ENCODE measurements at regions not wholly inside any gene's neighbourhood (a gene's known extent, or its start where the extent isn't known, plus 50 kb on each side); places are given as distances from the start of the nearest gene placed in this dataset.

- Histone ChIP-seq H3K36me3 (ENCODE audit: control insufficient read depth in 5 of 5, insufficient read depth in 5 of 5, low read length in 5 of 5) (no peaks in the 10 kb centered on the region), H3K4me3 (ENCODE audit: low read depth in 1 of 5, low read length in 5 of 5) (no peak overlapping the region), H3K4me1 (ENCODE audit: control insufficient read depth in 5 of 5, insufficient read depth in 5 of 5, low read length in 5 of 5) (no peaks in the 10 kb centered on the region), H3K27me3 (ENCODE audit: control insufficient read depth in 5 of 5, insufficient read depth in 4 of 5, low read length in 5 of 5) (no peaks in the 10 kb centered on the region), H3K9ac (ENCODE audit: low read length in 5 of 5) (no peak overlapping the region), H3K9me3 (ENCODE audit: control insufficient read depth in 5 of 5, low read length in 5 of 5) (peaks cover 0 to 7% (median 7%) of the 10 kb centered on the region in 5 donors), H3K27ac (ENCODE audit: low read depth, low read length) (no peak overlapping the region)
Measured at GRCh38 chr4:36677874-36678273, 396.5 kb downstream of the DTHD1 start.

- no peaks in the 10 kb centered on the region for H3K27me3 ChIP-seq (ENCODE audit: control insufficient read depth in 5 of 5, insufficient read depth in 4 of 5, low read length in 5 of 5)
Measured at GRCh38 chr4:36687681-36688080, 406.3 kb downstream of the DTHD1 start.

DNA sequence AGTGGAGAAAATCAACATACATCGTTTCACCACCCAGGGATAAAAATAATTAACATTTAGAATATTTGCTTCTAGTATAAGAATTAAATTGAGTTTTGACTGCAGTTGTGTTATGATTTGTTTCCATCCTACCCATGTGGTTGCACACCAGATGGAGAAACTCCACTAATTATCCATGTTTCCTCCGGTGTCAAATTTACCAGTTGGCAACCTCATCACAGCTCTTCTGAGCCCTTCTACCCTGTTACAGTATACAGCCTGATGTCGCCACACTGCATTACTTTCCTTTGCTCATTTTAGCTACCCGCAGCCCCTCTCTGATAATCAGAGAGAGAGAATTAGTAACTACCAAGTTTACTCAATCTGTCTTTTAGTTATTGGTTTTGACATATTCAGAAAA is 411.2 kb downstream of the DTHD1 start:
- Histone ChIP-seq H3K4me1 (ENCODE audit: control insufficient read depth in 5 of 5, insufficient read depth in 5 of 5, low read length in 5 of 5) (no peaks in the 10 kb centered on the region), H3K36me3 (ENCODE audit: control insufficient read depth in 5 of 5, insufficient read depth in 5 of 5, low read length in 5 of 5) (no peaks in the 10 kb centered on the region), H3K4me3 (ENCODE audit: low read depth in 1 of 5, low read length in 5 of 5) (no peak overlapping the region), H3K27me3 (ENCODE audit: control insufficient read depth in 5 of 5, insufficient read depth in 4 of 5, low read length in 5 of 5) (no peaks in the 10 kb centered on the region), H3K9ac (ENCODE audit: low read length in 5 of 5) (no peak overlapping the region), H3K27ac (ENCODE audit: low read depth, low read length) (no peak overlapping the region), H3K9me3 (ENCODE audit: control insufficient read depth in 5 of 5, low read length in 5 of 5) (peaks cover 0 to 8% (median 0%) of the 10 kb centered on the region in 5 donors)

More at GRCh38 chr4:36687681-36688080, 406.3 kb downstream of the DTHD1 start:
- Histone ChIP-seq H3K27ac (ENCODE audit: low read depth, low read length) (no peak overlapping the region), H3K9ac (ENCODE audit: low read length in 5 of 5) (no peak overlapping the region), H3K4me3 (ENCODE audit: low read depth in 1 of 5, low read length in 5 of 5) (no peak overlapping the region), H3K4me1 (ENCODE audit: control insufficient read depth in 5 of 5, insufficient read depth in 5 of 5, low read length in 5 of 5) (no peaks in the 10 kb centered on the region), H3K36me3 (ENCODE audit: control insufficient read depth in 5 of 5, insufficient read depth in 5 of 5, low read length in 5 of 5) (no peaks in the 10 kb centered on the region), H3K9me3 (ENCODE audit: control insufficient read depth in 5 of 5, low read length in 5 of 5) (peaks cover 0 to 15% (median 8%) of the 10 kb centered on the region in 5 donors)

DNA sequence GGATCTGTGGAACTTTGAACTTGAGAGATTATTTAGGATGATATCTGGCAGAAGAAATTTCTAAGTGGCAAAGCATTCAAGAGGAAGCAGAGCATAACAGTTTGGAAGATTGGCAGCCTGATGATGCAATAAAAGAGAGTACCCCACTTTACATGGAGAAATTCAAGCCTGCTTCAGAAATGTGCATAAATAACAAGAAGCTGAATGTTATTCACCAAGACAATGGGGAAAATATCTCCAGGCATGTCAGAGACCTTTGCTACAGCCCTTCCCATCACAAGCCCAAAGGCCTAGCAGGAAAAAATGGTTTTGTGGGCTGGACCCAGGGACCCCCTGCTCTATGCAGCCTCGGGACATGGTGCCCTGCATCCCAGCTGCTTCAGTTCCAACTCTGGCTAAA is 420.8 kb downstream of the DTHD1 start:
- Histone ChIP-seq H3K27me3 (ENCODE audit: control insufficient read depth in 5 of 5, insufficient read depth in 4 of 5, low read length in 5 of 5) (no peaks in the 10 kb centered on the region), H3K9ac (ENCODE audit: low read length in 5 of 5) (no peak overlapping the region), H3K4me3 (ENCODE audit: low read depth in 1 of 5, low read length in 5 of 5) (no peak overlapping the region), H3K4me1 (ENCODE audit: control insufficient read depth in 5 of 5, insufficient read depth in 5 of 5, low read length in 5 of 5) (no peaks in the 10 kb centered on the region), H3K27ac (ENCODE audit: low read depth, low read length) (no peak overlapping the region), H3K9me3 (ENCODE audit: control insufficient read depth in 5 of 5, low read length in 5 of 5) (peaks cover 0 to 10% (median 4%) of the 10 kb centered on the region in 5 donors), H3K36me3 (ENCODE audit: control insufficient read depth in 5 of 5, insufficient read depth in 5 of 5, low read length in 5 of 5) (no peaks in the 10 kb centered on the region)

DNA sequence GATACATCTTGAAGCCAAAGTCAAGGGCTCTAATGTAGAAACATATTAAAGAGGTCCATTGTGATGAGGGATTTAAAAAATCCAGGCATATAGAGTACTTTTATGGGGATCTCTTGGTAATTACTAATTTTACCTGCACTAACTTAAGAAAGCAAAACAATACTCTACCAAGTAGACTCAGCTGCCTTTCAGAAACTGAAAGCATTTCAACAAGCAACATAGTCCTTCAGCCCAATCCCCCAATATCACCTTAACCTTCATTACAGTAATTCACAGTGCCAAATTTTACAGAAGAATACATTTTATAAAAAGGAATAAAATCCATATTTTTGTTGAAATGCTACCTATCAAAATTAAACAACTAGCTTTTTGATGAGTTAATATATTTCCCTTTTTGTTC is 422.9 kb downstream of the DTHD1 start:
- Histone ChIP-seq H3K9me3 (ENCODE audit: control insufficient read depth in 5 of 5, low read length in 5 of 5) (peaks cover 0 to 10% (median 4%) of the 10 kb centered on the region in 5 donors), H3K4me1 (ENCODE audit: control insufficient read depth in 5 of 5, insufficient read depth in 5 of 5, low read length in 5 of 5) (no peaks in the 10 kb centered on the region), H3K27ac (ENCODE audit: low read depth, low read length) (no peak overlapping the region), H3K9ac (ENCODE audit: low read length in 5 of 5) (no peak overlapping the region), H3K27me3 (ENCODE audit: control insufficient read depth in 5 of 5, insufficient read depth in 4 of 5, low read length in 5 of 5) (no peaks in the 10 kb centered on the region), H3K36me3 (ENCODE audit: control insufficient read depth in 5 of 5, insufficient read depth in 5 of 5, low read length in 5 of 5) (no peaks in the 10 kb centered on the region), H3K4me3 (ENCODE audit: low read depth in 1 of 5, low read length in 5 of 5) (no peak overlapping the region)

- peaks cover 0 to 2% (median 0%) of the 10 kb centered on the region in 5 donors for H3K9me3 ChIP-seq (ENCODE audit: control insufficient read depth in 5 of 5, low read length in 5 of 5)
- H3K9ac ChIP-seq (ENCODE audit: low read length in 5 of 5), result no peak overlapping the region
- H3K4me1 ChIP-seq (ENCODE audit: control insufficient read depth in 5 of 5, insufficient read depth in 5 of 5, low read length in 5 of 5), result no peaks in the 10 kb centered on the region
- no peaks in the 10 kb centered on the region for H3K27me3 ChIP-seq (ENCODE audit: control insufficient read depth in 5 of 5, insufficient read depth in 4 of 5, low read length in 5 of 5)
- no peak overlapping the region for H3K27ac ChIP-seq (ENCODE audit: low read depth, low read length)
- no peaks in the 10 kb centered on the region for H3K36me3 ChIP-seq (ENCODE audit: control insufficient read depth in 5 of 5, insufficient read depth in 5 of 5, low read length in 5 of 5)
- no peak overlapping the region for H3K4me3 ChIP-seq (ENCODE audit: low read depth in 1 of 5, low read length in 5 of 5)
Measured at GRCh38 chr4:36709991-36710390, 428.6 kb downstream of the DTHD1 start.

GRCh38 chr4:36712013-36712412 is 430.6 kb downstream of the DTHD1 start:
- Histone ChIP-seq H3K36me3 (ENCODE audit: control insufficient read depth in 5 of 5, insufficient read depth in 5 of 5, low read length in 5 of 5) (no peaks in the 10 kb centered on the region), H3K9me3 (ENCODE audit: control insufficient read depth in 5 of 5, low read length in 5 of 5) (peaks cover 0 to 2% (median 0%) of the 10 kb centered on the region in 5 donors), H3K27me3 (ENCODE audit: control insufficient read depth in 5 of 5, insufficient read depth in 4 of 5, low read length in 5 of 5) (no peaks in the 10 kb centered on the region), H3K27ac (ENCODE audit: low read depth, low read length) (no peak overlapping the region), H3K4me3 (ENCODE audit: low read depth in 1 of 5, low read length in 5 of 5) (no peak overlapping the region), H3K9ac (ENCODE audit: low read length in 5 of 5) (no peak overlapping the region), H3K4me1 (ENCODE audit: control insufficient read depth in 5 of 5, insufficient read depth in 5 of 5, low read length in 5 of 5) (no peaks in the 10 kb centered on the region)

- no peaks in the 10 kb centered on the region for H3K36me3 ChIP-seq (ENCODE audit: control insufficient read depth in 5 of 5, insufficient read depth in 5 of 5, low read length in 5 of 5)
- no peaks in the 10 kb centered on the region for H3K27me3 ChIP-seq (ENCODE audit: control insufficient read depth in 5 of 5, insufficient read depth in 4 of 5, low read length in 5 of 5)
- H3K4me1 ChIP-seq (ENCODE audit: control insufficient read depth in 5 of 5, insufficient read depth in 5 of 5, low read length in 5 of 5), result no peaks in the 10 kb centered on the region
- no peak overlapping the region for H3K9ac ChIP-seq (ENCODE audit: low read length in 5 of 5)
- H3K27ac ChIP-seq (ENCODE audit: low read depth, low read length), result no peak overlapping the region
- H3K9me3 ChIP-seq (ENCODE audit: control insufficient read depth in 5 of 5, low read length in 5 of 5), result no peaks in the 10 kb centered on the region
- H3K4me3 ChIP-seq (ENCODE audit: low read depth in 1 of 5, low read length in 5 of 5), result no peak overlapping the region
Measured at GRCh38 chr4:36716874-36717273, 435.5 kb downstream of the DTHD1 start.

DNA sequence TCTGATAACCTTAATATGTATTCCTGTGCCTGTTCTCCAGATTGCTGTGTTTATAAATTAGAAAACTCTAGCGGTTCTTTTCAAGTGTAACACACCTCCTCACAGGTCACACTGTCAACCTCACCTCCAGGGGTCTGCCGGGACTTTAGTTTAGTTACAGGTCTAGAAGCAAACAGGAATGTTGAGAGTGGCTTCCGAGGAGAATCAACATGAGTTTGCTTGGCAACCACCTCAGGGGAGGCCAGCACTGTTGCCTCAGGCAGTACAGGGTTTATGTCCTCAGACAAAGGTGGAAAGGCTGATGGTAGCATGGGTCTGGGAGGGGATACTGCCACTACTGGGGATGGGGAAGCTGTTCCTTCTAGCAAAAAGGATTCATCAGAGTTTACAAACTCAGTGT is 438.0 kb downstream of the DTHD1 start:
- H3K4me3 ChIP-seq (ENCODE audit: low read depth in 1 of 5, low read length in 5 of 5), result no peak overlapping the region
- H3K27ac ChIP-seq (ENCODE audit: low read depth, low read length), result no peak overlapping the region
- H3K36me3 ChIP-seq (ENCODE audit: control insufficient read depth in 5 of 5, insufficient read depth in 5 of 5, low read length in 5 of 5), result no peaks in the 10 kb centered on the region
- H3K4me1 ChIP-seq (ENCODE audit: control insufficient read depth in 5 of 5, insufficient read depth in 5 of 5, low read length in 5 of 5), result no peaks in the 10 kb centered on the region
- H3K9ac ChIP-seq (ENCODE audit: low read length in 5 of 5), result no peak overlapping the region
- H3K27me3 ChIP-seq (ENCODE audit: control insufficient read depth in 5 of 5, insufficient read depth in 4 of 5, low read length in 5 of 5), result no peaks in the 10 kb centered on the region
- H3K9me3 ChIP-seq (ENCODE audit: control insufficient read depth in 5 of 5, low read length in 5 of 5), result no peaks in the 10 kb centered on the region

DNA sequence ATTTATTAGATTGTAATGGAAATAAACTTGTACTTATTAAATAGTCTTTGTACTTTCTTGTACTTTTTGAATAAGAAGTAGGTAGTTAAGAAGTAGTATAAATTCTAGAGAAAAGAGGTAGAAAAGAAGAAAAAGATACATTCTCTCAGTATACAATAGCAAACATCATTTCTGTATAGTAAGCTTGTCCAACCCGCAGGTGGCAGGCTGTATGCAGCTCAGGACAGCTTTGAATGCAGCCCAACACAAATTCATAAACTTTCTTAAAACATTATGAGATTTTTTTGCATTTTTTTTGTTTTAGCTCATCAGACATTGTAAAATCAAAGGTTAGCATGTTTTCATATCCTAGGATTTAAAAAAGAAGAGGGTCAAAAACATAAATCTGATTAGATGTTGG is 441.6 kb downstream of the DTHD1 start:
- H3K36me3 ChIP-seq (ENCODE audit: control insufficient read depth in 5 of 5, insufficient read depth in 5 of 5, low read length in 5 of 5), result no peaks in the 10 kb centered on the region
- H3K27me3 ChIP-seq (ENCODE audit: control insufficient read depth in 5 of 5, insufficient read depth in 4 of 5, low read length in 5 of 5), result no peaks in the 10 kb centered on the region
- no peak overlapping the region for H3K9ac ChIP-seq (ENCODE audit: low read length in 5 of 5)
- H3K4me1 ChIP-seq (ENCODE audit: control insufficient read depth in 5 of 5, insufficient read depth in 5 of 5, low read length in 5 of 5), result no peaks in the 10 kb centered on the region
- no peak overlapping the region for H3K4me3 ChIP-seq (ENCODE audit: low read depth in 1 of 5, low read length in 5 of 5)
- H3K9me3 ChIP-seq (ENCODE audit: control insufficient read depth in 5 of 5, low read length in 5 of 5), result no peaks in the 10 kb centered on the region
- H3K27ac ChIP-seq (ENCODE audit: low read depth, low read length), result no peak overlapping the region

GRCh38 chr4:36734334-36734733 is 452.9 kb downstream of the DTHD1 start:
- Histone ChIP-seq H3K27ac (ENCODE audit: low read depth, low read length) (no peak overlapping the region), H3K36me3 (ENCODE audit: control insufficient read depth in 5 of 5, insufficient read depth in 5 of 5, low read length in 5 of 5) (no peaks in the 10 kb centered on the region), H3K27me3 (ENCODE audit: control insufficient read depth in 5 of 5, insufficient read depth in 4 of 5, low read length in 5 of 5) (no peaks in the 10 kb centered on the region), H3K4me1 (ENCODE audit: control insufficient read depth in 5 of 5, insufficient read depth in 5 of 5, low read length in 5 of 5) (no peaks in the 10 kb centered on the region), H3K9ac (ENCODE audit: low read length in 5 of 5) (no peak overlapping the region), H3K4me3 (ENCODE audit: low read depth in 1 of 5, low read length in 5 of 5) (no peak overlapping the region), H3K9me3 (ENCODE audit: control insufficient read depth in 5 of 5, low read length in 5 of 5) (no peaks in the 10 kb centered on the region)

Data from subcutaneous abdominal adipose tissue (tissue), 5 donors.